ENCODE measurements at regions not wholly inside any gene's neighbourhood (a gene's known extent, or its start where the extent isn't known, plus 50 kb on each side); places are given as distances from the start of the nearest gene placed in this dataset.

GRCh38 chr4:173717581-173717980 is 187.6 kb upstream of the HAND2 start:
- no peak for DNase-seq (ENCODE audit: low read depth in 1 of 2, low spot score in 2 of 2)
- Histone ChIP-seq H3K36me3 (ENCODE audit: control insufficient read depth in 2 of 4, insufficient read depth in 4 of 4, low read length in 3 of 4) (no peaks in the 10 kb centered on the region), H4K91ac (replicated peaks; ENCODE audit: insufficient read length, low read length) (no peak overlapping the region), H2BK20ac (ENCODE audit: low read length) (no peak overlapping the region), H3K4me1 (replicated peaks in 1 of 4; ENCODE audit: control insufficient read depth in 3 of 4, insufficient read depth in 4 of 4, low read length in 3 of 4) (no peaks in the 10 kb centered on the region), H3K4me2 (ENCODE audit: insufficient read depth in 1 of 2, low read depth in 2 of 2, low read length in 2 of 2) (no peak overlapping the region), H3K23ac (ENCODE audit: insufficient read length) (no peak overlapping the region), H3K4ac (replicated peaks; ENCODE audit: insufficient read length, low read depth, low read length) (no peak overlapping the region), H3K18ac (ENCODE audit: extremely low read depth, low read length) (no peak overlapping the region), H2AFZ (ENCODE audit: low read length) (no peak overlapping the region), H4K8ac (ENCODE audit: extremely low read depth, insufficient read depth, low read length) (no peak overlapping the region), H4K20me1 (replicated peaks in 1 of 2; ENCODE audit: control insufficient read depth in 1 of 2, insufficient read depth in 2 of 2, low read length in 2 of 2) (no peaks in the 10 kb centered on the region), H3K56ac (replicated peaks; ENCODE audit: insufficient read length, low read depth, low read length) (no peak overlapping the region), H3K14ac (ENCODE audit: insufficient read length) (no peak overlapping the region), H3K27ac (ENCODE audit: low read depth, low read length) (no peak overlapping the region), H3K79me1 (ENCODE audit: low read depth, low read length) (no peaks in the 10 kb centered on the region), H3K9ac (replicated peaks in 1 of 4; ENCODE audit: extremely low read depth in 1 of 4, low read depth in 3 of 4, low read length in 3 of 4) (no peak overlapping the region), H3K4me3 (ENCODE audit: extremely low read depth in 1 of 4, insufficient read depth in 2 of 4, low read depth in 3 of 4, low read length in 4 of 4) (no peak overlapping the region), H2BK5ac (ENCODE audit: low read depth, low read length) (no peak overlapping the region), H3K27me3 (replicated peaks in 1 of 4; ENCODE audit: control insufficient read depth in 3 of 4, extremely low read depth in 1 of 4, insufficient read depth in 3 of 4, low read length in 3 of 4) (no peaks in the 10 kb centered on the region), H3K9me3 (ENCODE audit: insufficient read depth in 2 of 2, low read depth in 1 of 2, low read length in 1 of 2) (peaks cover 4 to 8% of the 10 kb centered on the region in 2 experiments; a peak in 2 of 4 replicates), H3K79me2 (ENCODE audit: control insufficient read depth in 1 of 2, insufficient read depth in 2 of 2, low read length in 2 of 2) (no peaks in the 10 kb centered on the region), H4K5ac (ENCODE audit: insufficient read length, low read depth, low read length) (no peak overlapping the region), H2AK5ac (ENCODE audit: low read depth, low read length) (no peak overlapping the region), H2BK15ac (ENCODE audit: low read length) (no peak overlapping the region), H3K23me2 (ENCODE audit: low read depth, low read length) (no peaks in the 10 kb centered on the region), H2BK120ac (replicated peaks; ENCODE audit: low read depth, low read length) (no peak overlapping the region), H2BK12ac (ENCODE audit: low read depth, low read length) (no peak overlapping the region)
- ChIA-PET POLR2A (ENCODE audit: partially characterized antibody) (no interaction called here), CTCF (ENCODE audit: partially characterized antibody) (interaction anchor here (0.7 to 2.3 kb wide), 4 partner anchors 34 to 212 kb away, joined by 3 to 9 read pairs (median 3); no protein-coding TSS in a partner anchor)
- WGBS, 2 experiments (ENCODE audit: extremely low coverage in 1 of 2, insufficient coverage in 1 of 2, insufficient read length in 1 of 2, insufficient replicate concordance in 2 of 2, low coverage in 1 of 2, low lambda C conversion rate in 2 of 2, missing lambda C conversion rate in 1 of 2) = 91% methylated on average over 10 of the region's 10 CpGs; no CpG with 5 or more reads in 1 of the 2 experiments
- FAIRE-seq = no peak
- TF ChIP-seq CBX8 (IDR thresholded peaks at IDR 0.05; ENCODE audit: borderline replicate concordance, low read depth, low read length) (no peak), KDM4A (IDR thresholded peaks at IDR 0.05; ENCODE audit: low read depth, low read length, severe bottlenecking) (no peak), SRF (IDR thresholded peaks at IDR 0.05; ENCODE audit: low read depth, low read length) (no peak), ATF2 (IDR thresholded peaks at IDR 0.05; ENCODE audit: low read length) (no peak), E2F6 (IDR thresholded peaks at IDR 0.05) (no peak), EGR1 (IDR thresholded peaks at IDR 0.05; ENCODE audit: borderline replicate concordance, low read depth, low read length) (no peak), GABPA (IDR thresholded peaks at IDR 0.05; ENCODE audit: borderline replicate concordance, insufficient read depth, low read length) (no peak), FOSL1 (IDR thresholded peaks at IDR 0.05; ENCODE audit: insufficient read depth, low read depth, low read length) (no peak), SIRT6 (IDR thresholded peaks at IDR 0.05; ENCODE audit: low read length) (no peak), KDM5A (IDR thresholded peaks at IDR 0.05; ENCODE audit: low read length) (no peak)
